Suprapubic skin (tissue), 4 donors: ENCODE measurements at regions not wholly inside any gene's neighbourhood (a gene's known extent, or its start where the extent isn't known, plus 50 kb on each side); places are given as distances from the start of the nearest gene placed in this dataset.

Source experiments
- POLR2A ChIP-seq, 2 donors: fragments of 450-650 bp; IDR thresholded peaks; one replicate each; pipeline ENCODE4 v1.6.1; 2017; ENCODE audit warnings: antibody characterized with exemption in 2 of 2, mild to moderate bottlenecking in 2 of 2, moderate library complexity in 2 of 2
- POLR2AphosphoS5 ChIP-seq, 3 donors: sonication (generic); formaldehyde crosslinking; IDR thresholded peaks; one replicate each; pipeline ENCODE4 v1.6.1; 2017; ENCODE audit warnings: antibody characterized with exemption in 3 of 3

DNA sequence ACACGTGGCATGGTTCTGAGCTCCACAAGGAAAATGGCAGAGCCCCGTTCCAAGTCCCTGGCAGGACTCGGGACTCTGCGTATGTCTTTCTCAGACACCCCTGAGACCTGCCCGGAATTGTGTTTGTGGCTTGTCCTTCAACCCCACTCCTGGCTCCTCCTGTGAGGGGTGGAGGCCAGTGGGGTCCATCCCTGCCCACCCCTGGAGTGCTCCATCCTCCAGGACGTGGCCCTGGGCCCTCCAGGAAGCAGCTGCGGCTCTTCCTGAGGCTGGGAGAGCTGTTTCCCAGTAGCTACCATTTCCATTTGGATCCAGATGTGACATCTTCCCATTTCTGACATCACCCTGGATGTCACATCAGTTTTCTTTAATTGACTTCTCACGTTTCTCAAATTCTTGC, 118.7 kb upstream of the C1QTNF9B start:
- TF ChIP-seq POLR2A (IDR thresholded peaks at IDR 0.05): no peak
- no peak for TF ChIP-seq POLR2AphosphoS5 (IDR thresholded peaks at IDR 0.05)
